ENCODE measurements at regions not wholly inside any gene's neighbourhood (a gene's known extent, or its start where the extent isn't known, plus 50 kb on each side); places are given as distances from the start of the nearest gene placed in this dataset.
"Not testable (repeated sequence)": the region's sequence is repeated elsewhere in the genome, so short reads cannot be mapped to it uniquely, and the experiment has no call there.

GRCh38 chr22:11594552-11594951 is 3933.4 kb upstream of the OR11H1 start:
- TF ChIP-seq CTCF (IDR thresholded peaks at IDR 0.05); ZFX (IDR thresholded peaks at IDR 0.05; ENCODE audit: borderline replicate concordance): not testable (repeated sequence)

Measured in 22Rv1 (cell line).